ENCODE measurements at regions not wholly inside any gene's neighbourhood (a gene's known extent, or its start where the extent isn't known, plus 50 kb on each side); places are given as distances from the start of the nearest gene placed in this dataset.
"Not testable (repeated sequence)": the region's sequence is repeated elsewhere in the genome, so short reads cannot be mapped to it uniquely, and the experiment has no call there.

GRCh38 chr7:142638581-142638980, 110.7 kb upstream of the PRSS1 start:
- no peak overlapping the region for H3K4me3 ChIP-seq (ENCODE audit: low read depth, low read length)
- no peak for DNase-seq (ENCODE audit: low read depth)
- TF ChIP-seq CTCF (IDR thresholded peaks at IDR 0.05; ENCODE audit: insufficient read depth, low read depth, low read length): no peak

- no peak for TF ChIP-seq CTCF (IDR thresholded peaks at IDR 0.05; ENCODE audit: insufficient read depth, low read depth, low read length)
- H3K4me3 ChIP-seq (ENCODE audit: low read depth, low read length): no peak overlapping the region
- no peak for DNase-seq (ENCODE audit: low read depth)
Measured at GRCh38 chr7:142637240-142637639, 112.0 kb upstream of the PRSS1 start.

- H3K4me3 ChIP-seq (ENCODE audit: low read depth, low read length): no peak overlapping the region
- DNase-seq (ENCODE audit: low read depth): no peak
- TF ChIP-seq CTCF (IDR thresholded peaks at IDR 0.05; ENCODE audit: insufficient read depth, low read depth, low read length): no peak
Measured at GRCh38 chr7:142636751-142637150, 112.5 kb upstream of the PRSS1 start.

GRCh38 chr7:142636107-142636506, 113.2 kb upstream of the PRSS1 start:
- not testable (repeated sequence) for DNase-seq (ENCODE audit: low read depth); H3K4me3 ChIP-seq (ENCODE audit: low read depth, low read length)

- DNase-seq (ENCODE audit: low read depth): peak; percentile 70
- H3K4me3 ChIP-seq (ENCODE audit: low read depth, low read length): no peak overlapping the region
- peak; percentile 76 for TF ChIP-seq CTCF (IDR thresholded peaks at IDR 0.05; ENCODE audit: insufficient read depth, low read depth, low read length)
Measured at GRCh38 chr7:142632271-142633134, 116.8 kb upstream of the PRSS1 start.

GRCh38 chr7:142629588-142630260, 119.5 kb upstream of the PRSS1 start:
- no peak for TF ChIP-seq CTCF (IDR thresholded peaks at IDR 0.05; ENCODE audit: insufficient read depth, low read depth, low read length)
- no peak overlapping the region for H3K4me3 ChIP-seq (ENCODE audit: low read depth, low read length)
- peak; percentile 58 for DNase-seq (ENCODE audit: low read depth)

GRCh38 chr7:142628945-142629344, 120.3 kb upstream of the PRSS1 start:
- TF ChIP-seq CTCF (IDR thresholded peaks at IDR 0.05; ENCODE audit: insufficient read depth, low read depth, low read length): no peak
- DNase-seq (ENCODE audit: low read depth): no peak
- H3K4me3 ChIP-seq (ENCODE audit: low read depth, low read length): no peak overlapping the region

GRCh38 chr7:142627223-142627622, 122.0 kb upstream of the PRSS1 start:
- not testable (repeated sequence) for DNase-seq (ENCODE audit: low read depth); H3K4me3 ChIP-seq (ENCODE audit: low read depth, low read length)

All from fibroblast of villous mesenchyme (primary cell).